ENCODE measurements at regions not wholly inside any gene's neighbourhood (a gene's known extent, or its start where the extent isn't known, plus 50 kb on each side); places are given as distances from the start of the nearest gene placed in this dataset.

DNA sequence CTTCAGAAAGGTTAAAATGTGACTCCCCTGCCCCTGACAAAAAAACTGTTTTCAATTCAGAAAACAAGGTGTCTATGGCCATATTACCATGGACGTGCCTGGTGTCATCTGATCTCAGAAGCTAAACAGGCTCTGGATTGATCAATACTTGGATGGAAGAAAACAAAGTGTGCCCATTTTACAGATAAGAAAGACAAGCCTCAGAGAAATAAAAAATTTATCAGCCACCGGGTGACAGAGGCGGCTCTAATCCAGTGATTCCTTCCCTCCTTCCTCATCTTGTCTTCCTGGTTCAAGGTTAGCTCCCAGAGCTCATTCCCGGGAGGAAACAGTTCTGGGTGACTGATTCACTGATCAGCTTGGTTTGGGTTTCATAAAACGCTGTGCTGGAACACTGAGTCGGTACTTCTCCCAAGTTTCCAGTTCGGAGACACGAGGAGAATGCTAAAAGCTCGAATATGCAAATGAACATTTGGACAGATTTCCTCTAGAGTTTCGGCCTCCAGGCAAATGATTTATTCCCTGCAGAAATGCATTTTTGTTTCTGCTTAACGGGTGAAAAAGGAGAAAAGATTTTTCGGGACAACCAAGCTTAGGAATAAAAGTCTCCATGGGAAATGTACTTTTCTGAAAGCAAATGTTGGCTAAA is 211.2 kb downstream of the UQCRFS1 start:
- TF ChIP-seq, protein P1, sequence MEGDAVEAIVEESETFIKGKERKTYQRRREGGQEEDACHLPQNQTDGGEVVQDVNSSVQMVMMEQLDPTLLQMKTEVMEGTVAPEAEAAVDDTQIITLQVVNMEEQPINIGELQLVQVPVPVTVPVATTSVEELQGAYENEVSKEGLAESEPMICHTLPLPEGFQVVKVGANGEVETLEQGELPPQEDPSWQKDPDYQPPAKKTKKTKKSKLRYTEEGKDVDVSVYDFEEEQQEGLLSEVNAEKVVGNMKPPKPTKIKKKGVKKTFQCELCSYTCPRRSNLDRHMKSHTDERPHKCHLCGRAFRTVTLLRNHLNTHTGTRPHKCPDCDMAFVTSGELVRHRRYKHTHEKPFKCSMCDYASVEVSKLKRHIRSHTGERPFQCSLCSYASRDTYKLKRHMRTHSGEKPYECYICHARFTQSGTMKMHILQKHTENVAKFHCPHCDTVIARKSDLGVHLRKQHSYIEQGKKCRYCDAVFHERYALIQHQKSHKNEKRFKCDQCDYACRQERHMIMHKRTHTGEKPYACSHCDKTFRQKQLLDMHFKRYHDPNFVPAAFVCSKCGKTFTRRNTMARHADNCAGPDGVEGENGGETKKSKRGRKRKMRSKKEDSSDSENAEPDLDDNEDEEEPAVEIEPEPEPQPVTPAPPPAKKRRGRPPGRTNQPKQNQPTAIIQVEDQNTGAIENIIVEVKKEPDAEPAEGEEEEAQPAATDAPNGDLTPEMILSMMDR (IDR thresholded peaks at IDR 0.05; ENCODE audit: extremely low read depth in 1 of 2, insufficient read depth in 1 of 2, low read depth in 1 of 2, low read length in 2 of 2): no peak
- TF ChIP-seq POLR2A (IDR thresholded peaks at IDR 0.05; ENCODE audit: low read depth, low read length): no peak
- no peak for TF ChIP-seq EZH2 (IDR thresholded peaks at IDR 0.05; ENCODE audit: borderline replicate concordance, low read depth, low read length, severe bottlenecking)
- no peak for TF ChIP-seq POLR2AphosphoS5 (IDR thresholded peaks at IDR 0.05; ENCODE audit: insufficient read depth, low read depth, low read length)

All from endothelial cell of umbilical vein (primary cell).